GM21619 (cell line): ENCODE measurements at regions not wholly inside any gene's neighbourhood (a gene's known extent, or its start where the extent isn't known, plus 50 kb on each side); places are given as distances from the start of the nearest gene placed in this dataset.

Experiments used
- ATAC-seq: cut with Tn5 transposase; IDR thresholded peaks from one replicate; pipeline ENCODE4 v1.9.1; 2021; ENCODE audit not compliant: unreplicated experiment

DNA sequence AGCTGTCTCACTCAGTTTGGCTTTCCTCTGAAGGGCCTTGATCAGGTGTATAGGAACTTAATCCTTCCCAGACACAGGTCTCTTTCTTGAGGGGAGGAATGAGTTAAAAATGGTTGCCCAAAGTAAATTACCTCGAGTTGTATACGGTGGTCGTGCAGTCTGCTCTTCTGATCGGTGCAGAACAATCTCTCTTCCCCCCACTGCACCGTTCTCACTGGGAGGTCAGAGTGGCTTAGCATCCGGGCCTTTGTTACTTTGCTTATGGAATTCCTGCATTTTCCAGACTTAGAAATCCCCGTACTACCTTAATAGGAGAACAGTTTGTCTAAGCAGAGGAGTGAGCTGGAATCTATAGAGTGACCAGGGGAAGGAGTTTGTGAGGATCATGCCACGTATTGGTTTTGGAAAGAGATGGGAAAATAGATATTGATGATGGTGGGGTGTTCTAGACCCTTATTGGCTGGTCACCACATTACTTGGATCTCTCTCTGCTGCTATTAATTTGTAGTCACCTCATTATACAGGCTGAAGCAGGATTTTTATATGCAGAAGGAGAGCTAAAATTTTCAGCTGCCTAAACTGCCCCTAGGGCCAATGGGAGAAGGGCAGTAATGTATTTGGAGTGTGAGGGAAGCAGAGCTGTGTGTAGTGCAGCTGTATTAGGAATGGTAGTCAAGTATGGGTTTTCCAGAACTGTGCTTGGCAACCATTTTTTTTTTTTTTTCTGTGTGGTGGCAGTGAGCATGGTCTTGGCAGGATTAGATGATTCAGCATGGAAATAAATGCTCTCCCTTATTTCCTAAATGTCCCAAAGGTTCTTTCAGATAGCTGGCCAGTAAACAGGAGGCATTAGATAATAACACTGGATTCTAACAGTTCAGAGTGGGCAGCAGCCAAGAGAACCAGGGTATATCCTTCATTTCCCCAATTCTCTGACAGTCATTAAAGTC lies 81.5 kb downstream of the NDUFS5 start:
- no peak for ATAC-seq

- ATAC-seq, result no peak
Measured at GRCh38 chr1:39109644-39110043, 83.5 kb downstream of the NDUFS5 start.

DNA sequence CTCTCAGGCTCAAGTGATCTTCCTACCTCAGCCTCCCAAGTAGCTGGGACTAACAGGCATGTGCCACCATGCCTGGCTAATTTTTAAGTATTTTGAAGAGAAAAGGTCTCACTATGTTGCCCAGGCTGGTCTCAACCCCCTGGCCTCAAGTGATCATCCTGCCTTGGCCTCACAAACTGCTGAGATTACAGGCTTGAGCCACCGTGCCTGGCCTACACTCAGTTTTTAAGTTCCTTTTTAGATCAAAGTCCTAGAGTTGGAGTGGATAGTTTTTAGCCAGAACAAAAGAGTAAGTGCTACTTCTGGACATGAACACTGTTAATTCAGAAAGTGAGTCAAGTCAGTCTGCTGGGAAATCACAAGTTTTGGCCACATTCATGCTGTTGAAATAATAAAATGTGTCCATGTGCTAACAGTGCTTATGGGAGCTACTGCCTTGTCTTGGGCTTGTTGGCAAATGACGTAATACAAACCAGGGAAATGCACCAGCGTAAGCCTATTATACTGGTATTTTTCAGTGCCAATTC lies 84.2 kb downstream of the NDUFS5 start:
- ATAC-seq, result no peak

DNA sequence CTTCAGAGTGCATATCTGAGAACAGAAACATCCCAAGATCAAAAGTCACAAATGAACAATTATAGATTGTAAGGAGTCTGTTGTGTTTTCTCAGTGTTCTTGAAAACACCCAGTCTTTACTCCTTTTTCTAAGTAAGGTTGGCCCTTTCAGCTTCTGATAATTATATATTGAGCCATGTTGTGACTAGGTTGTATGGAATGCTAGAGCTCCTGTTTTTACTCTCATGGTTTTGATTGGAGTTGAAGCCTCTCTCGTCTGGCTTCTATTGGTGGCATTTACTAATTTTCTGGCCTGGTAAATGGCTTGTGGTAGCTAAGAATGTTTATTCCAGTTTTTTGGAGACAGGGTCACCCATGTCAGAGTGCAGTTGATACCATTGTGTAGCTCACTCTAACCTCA lies 84.7 kb downstream of the NDUFS5 start:
- ATAC-seq, result no peak

GRCh38 chr1:39113109-39113743 lies 87.1 kb downstream of the NDUFS5 start:
- no peak for ATAC-seq

DNA sequence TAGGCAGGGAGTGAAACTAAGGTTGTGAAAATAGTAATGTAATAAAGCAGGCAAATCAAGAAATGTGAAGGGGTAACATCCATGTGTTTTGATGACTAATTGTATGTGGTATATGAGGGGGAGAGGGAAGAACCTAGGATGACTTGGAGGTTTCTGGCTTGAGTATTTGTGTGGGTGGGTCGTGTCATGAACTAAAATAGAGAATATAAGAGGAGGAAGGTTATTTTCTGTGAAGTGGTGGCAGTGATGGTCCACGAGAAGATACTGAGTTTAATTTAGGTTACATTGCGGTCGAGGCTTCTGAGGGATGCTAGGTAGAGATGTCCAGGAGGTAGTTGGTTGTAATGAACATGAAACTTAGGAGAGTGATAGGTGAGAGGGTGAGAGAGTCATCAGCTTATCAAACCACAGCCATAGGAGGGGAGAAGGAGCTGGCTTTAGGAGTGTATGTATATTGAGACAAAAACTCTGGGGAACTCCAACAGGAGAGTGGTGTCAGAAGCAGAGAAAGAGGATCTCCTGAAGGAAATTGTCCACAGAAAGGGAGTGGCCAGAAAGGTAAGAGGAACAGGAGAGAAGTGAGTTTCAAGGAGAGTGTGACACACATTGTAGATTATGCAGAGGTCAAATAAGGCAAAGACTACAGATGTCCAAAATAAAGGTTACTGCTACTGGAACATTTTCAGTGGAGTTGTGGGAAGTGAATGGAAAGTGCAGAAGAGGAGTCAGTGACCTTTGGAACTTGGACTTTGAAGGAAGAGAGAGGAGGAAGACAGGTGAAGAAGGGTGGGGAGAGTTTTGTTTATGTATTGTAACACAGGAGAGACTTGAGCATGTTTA lies 89.0 kb upstream of the MACF1 start:
- no peak for ATAC-seq

GRCh38 chr1:39116116-39116607 lies 88.3 kb upstream of the MACF1 start:
- no peak for ATAC-seq

DNA sequence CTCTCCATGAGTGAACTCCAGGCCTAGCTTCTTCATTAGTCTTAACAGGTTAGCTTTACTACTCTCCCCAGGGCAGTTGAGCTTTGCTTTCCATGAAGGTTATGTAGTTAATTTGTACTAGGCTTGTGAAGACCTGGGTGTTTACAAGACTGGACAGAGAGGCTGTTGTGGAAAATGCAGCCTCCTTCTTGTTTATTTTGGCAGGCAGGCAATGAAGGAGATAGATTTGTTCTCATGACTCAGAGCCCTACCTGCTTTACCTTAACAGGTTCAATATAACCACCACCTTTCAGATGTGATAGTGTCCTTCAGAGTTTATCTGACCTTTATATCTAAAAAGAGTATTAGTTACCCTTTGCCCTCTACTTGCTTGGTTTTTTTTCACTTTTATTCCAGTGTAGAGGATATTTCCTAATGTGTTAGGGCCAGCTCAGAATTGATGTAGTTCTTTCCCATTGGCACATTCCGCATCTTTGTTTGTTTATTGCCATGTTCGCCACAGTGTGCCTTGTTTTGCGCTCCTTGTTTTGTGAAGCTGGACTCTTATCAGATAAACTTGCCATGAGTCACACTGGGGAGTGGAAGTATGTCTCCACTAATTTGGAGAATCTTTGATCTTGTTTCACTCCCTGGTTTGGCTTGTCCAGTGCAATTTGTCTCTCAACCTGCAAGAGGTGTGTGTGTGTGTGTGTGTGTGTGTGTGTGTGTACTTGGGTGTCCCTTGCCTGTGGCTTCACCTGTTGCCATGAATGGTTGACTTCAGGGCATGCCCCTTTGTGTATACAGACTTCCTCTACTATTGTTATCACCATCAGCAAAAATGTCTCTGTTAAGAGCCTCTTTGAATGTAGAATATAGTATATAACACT lies 87.4 kb upstream of the MACF1 start:
- ATAC-seq, result no peak

GRCh38 chr1:39117899-39118450 lies 86.5 kb upstream of the MACF1 start:
- ATAC-seq, result no peak

- no peak for ATAC-seq
Measured at GRCh38 chr1:39122056-39122455, 82.4 kb upstream of the MACF1 start.

DNA sequence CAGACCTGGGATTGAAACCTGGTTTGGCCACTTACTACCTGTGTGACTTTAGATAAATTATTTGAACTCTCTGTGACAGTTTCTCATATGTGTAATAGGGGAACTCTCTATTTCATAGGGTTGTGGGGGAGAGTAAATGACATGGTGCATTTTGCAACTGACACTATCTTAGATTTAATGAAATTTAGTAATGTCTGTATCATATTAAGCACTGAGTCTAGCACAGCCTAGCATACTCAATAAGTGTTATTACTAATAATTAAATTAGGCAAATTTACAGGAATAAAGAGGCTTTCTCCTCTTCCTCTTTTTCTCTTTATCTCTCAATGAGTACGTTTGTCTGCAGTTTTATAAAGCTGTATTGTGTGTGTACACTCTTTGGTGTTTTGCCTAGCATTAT lies 80.2 kb upstream of the MACF1 start:
- no peak for ATAC-seq

- ATAC-seq, result no peak
Measured at GRCh38 chr1:39127513-39127912, 77.0 kb upstream of the MACF1 start.

- no peak for ATAC-seq
Measured at GRCh38 chr1:39128126-39128525, 76.4 kb upstream of the MACF1 start.

DNA sequence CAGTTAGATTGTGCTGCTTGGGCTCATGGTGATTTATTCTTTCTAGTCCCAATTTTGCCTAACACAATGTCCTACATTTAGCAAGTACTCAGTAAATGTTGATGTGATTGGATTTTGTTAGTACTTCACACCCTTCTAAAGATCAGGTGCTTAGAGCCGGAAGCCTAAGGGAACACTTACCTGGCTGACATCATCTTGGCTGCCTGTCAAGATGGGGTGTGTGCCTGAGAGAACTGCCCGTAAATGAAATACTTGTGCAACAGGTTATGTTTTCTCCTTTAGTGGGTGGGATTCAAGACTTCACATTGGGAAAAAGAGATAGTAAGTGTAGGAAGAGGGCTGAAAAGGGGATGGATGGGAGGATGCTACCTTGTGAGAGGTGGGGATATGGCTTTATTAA lies 75.5 kb upstream of the MACF1 start:
- no peak for ATAC-seq

GRCh38 chr1:39129514-39129913 lies 75.0 kb upstream of the MACF1 start:
- ATAC-seq, result no peak

DNA sequence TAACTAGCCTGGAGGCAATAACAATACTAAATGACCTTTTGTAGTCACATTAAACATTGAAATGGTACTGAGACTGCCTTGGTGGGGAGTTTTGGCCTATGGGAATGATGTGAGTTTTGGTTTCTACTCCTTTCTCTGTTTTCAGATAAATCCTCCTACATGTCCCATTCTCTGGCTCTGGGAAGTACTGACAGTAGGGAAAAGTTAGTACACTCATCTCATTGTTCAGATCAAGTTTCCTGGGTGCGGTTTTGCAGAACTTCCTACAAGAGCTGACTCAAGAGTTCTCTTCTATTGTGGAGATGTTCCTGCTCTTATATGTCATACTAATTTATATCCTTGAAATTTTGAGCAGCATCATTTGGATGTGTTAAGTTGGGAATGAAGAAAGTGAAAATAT lies 74.2 kb upstream of the MACF1 start:
- no peak for ATAC-seq

DNA sequence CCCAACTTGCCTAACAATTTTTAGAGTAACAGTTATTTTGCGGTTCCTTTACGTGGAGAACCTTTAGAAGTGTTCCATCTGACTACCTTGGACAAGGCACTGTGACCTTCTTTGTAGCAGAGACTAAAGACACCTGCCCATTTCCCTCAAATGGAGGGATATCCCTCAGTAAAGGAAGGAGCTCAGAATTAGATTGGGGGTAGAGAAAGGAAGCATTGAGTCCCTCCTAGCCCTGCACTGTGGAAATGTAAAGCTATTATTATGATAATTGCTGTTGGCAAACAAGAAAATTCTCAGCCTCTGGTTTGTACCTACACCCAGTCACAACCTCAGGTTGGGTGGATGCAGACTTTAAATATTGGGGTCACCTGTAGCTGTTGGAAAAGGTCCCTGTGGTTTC lies 72.6 kb upstream of the MACF1 start:
- ATAC-seq, result no peak

- ATAC-seq, result no peak
Measured at GRCh38 chr1:39132505-39133339, 71.8 kb upstream of the MACF1 start.

DNA sequence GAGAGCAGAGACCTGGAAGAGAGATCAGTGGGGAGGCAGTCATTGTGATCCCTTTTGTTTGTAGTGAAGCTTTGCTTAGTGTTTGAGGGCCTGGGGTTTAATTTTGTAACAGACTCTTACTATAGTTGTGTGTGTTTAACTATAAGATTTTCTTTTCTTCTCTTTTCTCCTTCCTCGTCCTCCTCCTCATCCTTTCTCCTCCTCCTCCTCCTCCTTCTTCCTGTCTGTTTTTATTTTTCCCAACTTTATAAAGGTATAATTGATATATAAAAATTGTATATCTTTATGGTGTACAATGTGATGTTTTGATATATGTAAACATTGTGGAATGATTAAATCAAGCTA lies 71.2 kb upstream of the MACF1 start:
- ATAC-seq, result no peak
